ENCODE measurements at regions not wholly inside any gene's neighbourhood (a gene's known extent, or its start where the extent isn't known, plus 50 kb on each side); places are given as distances from the start of the nearest gene placed in this dataset.
"Not testable (repeated sequence)": the region's sequence is repeated elsewhere in the genome, so short reads cannot be mapped to it uniquely, and the experiment has no call there.

DNA sequence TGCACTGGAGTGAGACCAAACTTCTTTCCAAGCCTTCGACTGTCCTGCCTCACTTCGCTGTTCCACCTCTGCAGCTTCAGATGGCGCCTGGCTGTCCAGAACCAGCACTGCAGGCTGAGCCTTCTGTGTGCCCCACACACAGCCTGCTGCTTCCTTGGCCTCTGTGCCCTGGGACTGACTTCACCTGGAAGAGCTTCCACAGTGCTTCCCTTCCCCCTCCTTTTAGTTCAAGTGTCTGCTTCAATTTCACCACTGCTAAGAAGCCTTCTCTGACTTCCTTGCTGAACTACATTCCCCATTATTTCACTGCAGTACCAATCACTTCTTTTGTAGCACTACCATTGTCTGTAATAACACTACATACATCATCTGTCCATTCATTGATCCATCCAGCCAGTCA lies 315.1 kb upstream of the CHRNA7 start:
- TF ChIP-seq CTCF (IDR thresholded peaks at IDR 0.05; ENCODE audit: insufficient read depth, low read depth, low read length); EZH2 (IDR thresholded peaks at IDR 0.05; ENCODE audit: insufficient read depth, low read length): not testable (repeated sequence)
